ENCODE measurements at regions not wholly inside any gene's neighbourhood (a gene's known extent, or its start where the extent isn't known, plus 50 kb on each side); places are given as distances from the start of the nearest gene placed in this dataset.

DNA sequence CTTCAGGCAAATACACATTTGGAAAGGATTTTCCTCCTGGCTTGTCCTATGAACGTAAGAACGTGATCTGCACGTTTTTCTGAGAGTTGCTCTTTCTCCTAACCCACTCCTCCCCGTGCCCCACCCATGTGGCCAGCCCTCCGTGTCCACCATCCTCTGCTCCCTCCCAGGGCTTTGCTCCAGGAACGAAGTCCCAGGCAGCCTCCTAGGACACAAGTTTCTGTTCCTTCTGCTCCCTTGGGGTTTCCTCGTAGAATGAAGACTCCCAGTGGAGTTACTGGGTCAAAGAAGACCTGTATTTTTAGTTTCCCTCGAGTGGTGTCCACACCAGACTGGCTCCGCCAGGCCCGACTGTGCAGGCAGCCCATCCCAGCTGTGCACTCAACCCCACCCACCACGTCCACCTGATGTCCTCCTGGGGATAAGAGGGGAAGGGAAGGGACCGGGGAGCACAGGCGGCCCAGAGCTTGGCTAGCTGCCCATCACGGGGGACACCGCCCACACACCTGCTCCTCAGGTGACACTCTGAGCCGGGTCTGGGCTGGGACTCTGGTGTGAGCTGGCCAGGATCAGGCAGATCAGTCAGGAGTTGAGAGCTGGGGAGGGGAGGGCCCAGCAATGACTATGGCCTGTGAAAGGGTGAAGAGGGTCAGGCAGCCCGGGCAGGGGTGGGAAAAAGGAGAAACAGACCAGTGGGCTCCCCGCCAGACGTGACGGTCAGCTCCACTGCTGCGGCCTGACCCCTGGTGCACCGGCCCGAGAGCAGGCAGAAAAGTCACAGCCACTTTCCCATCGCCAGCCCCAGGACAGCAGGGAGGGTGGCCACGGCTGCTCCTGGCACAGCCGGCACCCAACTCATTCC lies 54.3 kb upstream of the PPP2R2D start:
- Mint-ChIP-seq H3K36me3 (no peaks in the 10 kb centered on the region), H3K27me3 (no peaks in the 10 kb centered on the region), H3K4me1 (ENCODE audit: low read depth) (no peaks in the 10 kb centered on the region), H3K9me3 (ENCODE audit: low read depth) (no peaks in the 10 kb centered on the region), H3K4me3 (no peak overlapping the region), H3K27ac (no peak overlapping the region)

DNA sequence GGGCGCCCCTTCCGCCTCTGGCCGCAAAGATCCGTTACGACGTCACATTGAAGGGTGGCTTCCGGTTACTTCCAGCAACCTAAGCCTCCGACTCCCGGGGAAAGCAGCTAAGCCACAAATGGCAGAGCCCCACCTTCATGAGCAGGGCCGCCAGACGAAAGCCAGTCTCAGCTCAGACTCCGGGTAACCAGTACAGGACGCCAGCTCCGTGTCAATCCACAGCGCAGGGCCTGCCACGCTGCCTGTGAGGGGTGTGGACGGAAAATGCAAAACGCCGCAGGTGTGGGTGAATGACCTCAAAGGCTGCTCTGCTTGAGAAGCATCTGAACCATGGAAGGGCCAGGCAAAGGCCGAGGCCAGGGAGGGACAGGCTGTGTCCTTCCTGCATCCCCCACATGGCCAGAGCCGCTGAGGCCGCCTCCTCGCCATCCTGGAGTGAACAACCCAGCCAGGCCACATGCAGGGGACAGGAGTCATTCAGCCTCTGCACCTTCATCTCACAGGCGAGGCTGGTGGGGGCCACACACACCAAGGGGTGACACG lies 53.5 kb upstream of the PPP2R2D start:
- H3K4me1 Mint-ChIP-seq (ENCODE audit: low read depth), result no peaks in the 10 kb centered on the region
- no peaks in the 10 kb centered on the region for H3K36me3 Mint-ChIP-seq
- H3K27ac Mint-ChIP-seq, result no peak overlapping the region
- H3K27me3 Mint-ChIP-seq, result no peaks in the 10 kb centered on the region
- H3K4me3 Mint-ChIP-seq, result no peak overlapping the region
- H3K9me3 Mint-ChIP-seq (ENCODE audit: low read depth), result no peaks in the 10 kb centered on the region

DNA sequence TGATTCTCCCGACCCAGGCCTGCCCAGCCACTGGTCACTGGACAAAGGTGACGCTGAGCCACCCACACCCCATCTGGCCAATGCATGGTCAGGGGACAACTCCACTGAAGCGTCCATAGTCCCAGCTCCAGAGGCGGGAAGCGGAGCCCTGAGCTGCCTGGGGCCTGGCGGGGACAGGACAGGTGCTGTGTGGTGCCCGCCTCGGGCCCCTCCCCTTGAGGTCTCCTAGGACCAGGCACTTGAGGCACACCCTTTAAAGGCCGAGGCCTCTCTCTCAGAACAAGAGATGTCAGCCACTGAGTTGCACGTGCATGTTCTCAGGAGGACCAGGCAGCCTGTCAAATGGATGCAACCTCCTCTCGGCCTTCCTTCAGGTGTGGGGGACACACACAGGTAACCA lies 52.5 kb upstream of the PPP2R2D start:
- Mint-ChIP-seq H3K4me3 (no peak overlapping the region), H3K9me3 (ENCODE audit: low read depth) (no peaks in the 10 kb centered on the region), H3K36me3 (no peaks in the 10 kb centered on the region), H3K4me1 (ENCODE audit: low read depth) (no peaks in the 10 kb centered on the region), H3K27me3 (no peaks in the 10 kb centered on the region), H3K27ac (no peak overlapping the region)

DNA sequence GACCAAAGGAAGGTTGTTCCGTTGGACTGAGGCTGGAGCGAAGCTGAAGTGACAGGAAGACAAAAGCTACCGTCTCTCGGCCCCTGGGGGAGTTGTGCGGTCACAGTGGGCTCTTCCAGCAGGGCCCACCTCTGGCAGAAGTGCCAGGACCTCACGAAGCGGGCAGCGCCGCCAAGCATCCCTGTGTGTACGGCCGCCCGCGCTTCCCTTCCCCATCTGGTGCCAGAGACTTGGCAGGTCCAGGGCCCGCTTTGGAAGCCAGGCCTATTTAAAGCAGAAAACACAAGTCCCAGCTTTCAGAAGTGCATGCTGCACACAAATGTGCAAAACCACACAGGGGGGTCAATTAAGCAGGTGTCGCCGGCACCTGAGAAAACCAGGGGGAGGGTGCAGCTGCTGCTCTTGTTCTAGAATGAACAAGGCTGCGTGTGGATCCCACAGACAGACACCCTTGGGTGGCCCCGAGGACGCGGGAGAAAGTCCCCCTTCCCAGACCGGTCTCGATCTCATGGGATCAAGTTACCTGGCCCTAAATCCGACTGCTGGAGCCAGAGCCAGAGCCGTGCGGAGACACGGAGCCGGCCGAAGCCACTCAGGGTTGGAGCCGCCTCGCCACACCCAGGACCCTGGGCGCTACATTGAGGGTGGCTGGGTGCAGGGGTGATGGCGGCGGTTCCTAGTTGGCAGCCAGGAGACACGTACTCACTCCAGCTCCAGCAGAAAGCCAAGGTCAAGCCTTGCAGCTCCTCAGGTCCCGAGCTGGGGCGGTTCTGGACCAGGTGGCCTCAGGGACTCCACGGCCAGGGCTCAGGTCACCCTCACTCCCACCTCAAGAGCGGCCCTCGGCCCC lies 51.8 kb upstream of the PPP2R2D start:
- Mint-ChIP-seq H3K27me3 (no peaks in the 10 kb centered on the region), H3K4me1 (ENCODE audit: low read depth) (no peaks in the 10 kb centered on the region), H3K36me3 (no peaks in the 10 kb centered on the region), H3K27ac (no peak overlapping the region), H3K4me3 (no peak overlapping the region), H3K9me3 (ENCODE audit: low read depth) (no peaks in the 10 kb centered on the region)

DNA sequence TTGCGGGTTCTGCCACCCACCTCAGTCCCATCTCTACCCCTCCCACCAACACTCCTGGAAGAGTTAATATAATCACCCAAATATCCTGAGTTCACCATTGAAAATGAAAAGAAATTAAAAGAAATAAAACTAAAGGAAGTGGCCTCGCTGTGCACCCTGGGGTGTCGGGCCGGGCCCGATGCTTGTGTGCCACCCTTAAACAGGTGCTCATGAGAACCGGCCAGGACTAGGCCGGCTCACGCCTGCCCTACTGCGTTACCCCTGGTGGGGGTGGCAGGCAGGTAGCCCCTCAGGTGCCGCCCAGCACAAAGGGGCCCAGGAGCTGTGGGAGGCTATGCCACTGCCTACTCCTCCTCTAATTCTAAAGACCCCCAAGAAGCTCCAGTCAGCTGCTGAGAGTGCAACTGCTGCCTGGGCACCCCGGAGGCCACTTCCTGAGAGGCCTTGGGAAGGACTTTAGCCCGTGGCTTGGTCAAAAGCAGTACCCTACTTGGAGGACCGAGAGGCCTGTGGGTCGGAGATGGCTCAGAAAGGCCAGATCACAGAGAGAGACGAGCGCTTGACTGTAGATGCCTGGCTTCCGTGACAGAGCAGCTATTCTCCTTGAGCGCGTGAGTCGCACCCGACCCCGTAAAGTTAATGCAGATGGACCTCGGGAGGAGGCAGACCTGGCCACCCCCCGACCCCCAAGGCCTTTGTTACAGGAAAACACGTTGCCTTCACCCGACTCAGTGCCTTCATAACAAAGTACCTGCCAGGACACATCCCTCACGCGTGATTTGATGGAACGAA lies 51.0 kb upstream of the PPP2R2D start:
- H3K36me3 Mint-ChIP-seq, result no peaks in the 10 kb centered on the region
- H3K27ac Mint-ChIP-seq, result no peak overlapping the region
- no peaks in the 10 kb centered on the region for H3K9me3 Mint-ChIP-seq (ENCODE audit: low read depth)
- H3K4me3 Mint-ChIP-seq, result no peak overlapping the region
- no peaks in the 10 kb centered on the region for H3K4me1 Mint-ChIP-seq (ENCODE audit: low read depth)
- no peaks in the 10 kb centered on the region for H3K27me3 Mint-ChIP-seq

DNA sequence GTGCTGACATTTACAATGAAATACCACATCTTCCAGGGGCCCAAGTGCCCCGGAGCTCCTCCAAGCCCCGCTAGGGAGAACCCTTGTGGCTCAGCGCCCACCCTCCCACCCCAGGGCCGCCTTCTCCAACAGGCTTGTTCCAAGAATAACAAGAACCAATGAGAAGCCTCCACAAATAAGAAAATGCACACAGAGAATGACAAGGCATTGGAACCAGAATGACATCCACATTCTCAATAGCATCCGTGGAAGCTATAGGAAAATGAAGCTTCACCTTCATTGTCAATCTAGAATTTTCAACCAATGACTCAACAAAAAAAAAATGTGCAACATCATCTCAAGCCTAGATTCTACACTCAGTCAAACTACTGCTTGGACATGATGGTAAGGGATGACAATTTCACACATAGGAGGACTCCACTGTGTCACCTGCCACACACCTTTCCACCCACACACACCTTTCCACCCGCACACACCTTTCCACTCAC lies 50.4 kb upstream of the PPP2R2D start:
- Mint-ChIP-seq H3K27ac (no peak overlapping the region), H3K27me3 (no peaks in the 10 kb centered on the region), H3K4me1 (ENCODE audit: low read depth) (no peaks in the 10 kb centered on the region), H3K36me3 (no peaks in the 10 kb centered on the region), H3K4me3 (no peak overlapping the region), H3K9me3 (ENCODE audit: low read depth) (no peaks in the 10 kb centered on the region)

Measured in activated naive CD8-positive, alpha-beta T cell (primary cell).